Liver (tissue), 8 donors: ENCODE measurements at regions not wholly inside any gene's neighbourhood (a gene's known extent, or its start where the extent isn't known, plus 50 kb on each side); places are given as distances from the start of the nearest gene placed in this dataset.

ENCODE experiments used
- DNase-seq: peaks from one replicate; pipeline ENCODE4 v3.0.0-alpha.2; 2017; ENCODE audit warnings: low spot score
- H3K27ac ChIP-seq, 2 donors: one replicate each; pipeline ENCODE4 v1.7.0; 2013; ENCODE audit warnings: inconsistent platforms in 2 of 2, low read length in 2 of 2, control low read depth in 1 of 2, low read depth in 1 of 2, mild to moderate bottlenecking in 1 of 2
- H3K27me3 ChIP-seq, 4 donors: one replicate each; pipeline versions ENCODE4 v1.6.1 to v1.7.0; 2013; ENCODE audit warnings: low read length in 3 of 4, inconsistent platforms in 1 of 4, mild to moderate bottlenecking in 1 of 4, moderate library complexity in 1 of 4; ENCODE audit not compliant: control insufficient read depth in 4 of 4, insufficient read depth in 4 of 4
- H3K36me3 ChIP-seq, 4 donors: one replicate each; pipeline versions ENCODE4 v1.6.1 to v1.7.0; 2013; ENCODE audit warnings: low read length in 3 of 4, mild to moderate bottlenecking in 3 of 4, low read depth in 1 of 4, moderate library complexity in 1 of 4; ENCODE audit not compliant: control insufficient read depth in 4 of 4, insufficient read depth in 3 of 4
- H3K4me1 ChIP-seq, 4 donors: one replicate each; pipeline versions ENCODE4 v1.6.1 to v1.7.0; 2013; ENCODE audit warnings: low read length in 3 of 4, mild to moderate bottlenecking in 3 of 4, moderate library complexity in 1 of 4; ENCODE audit not compliant: control insufficient read depth in 4 of 4, insufficient read depth in 4 of 4
- H3K4me3 ChIP-seq, 3 donors: one replicate each; pipeline versions ENCODE4 v1.6.1 to v1.7.0; 2013; ENCODE audit warnings: low read length in 3 of 3, control low read depth in 1 of 3, low read depth in 1 of 3, mild to moderate bottlenecking in 1 of 3
- H3K9ac ChIP-seq, 2 donors: one replicate each; pipeline ENCODE4 v1.7.0; 2013; ENCODE audit warnings: low read length in 2 of 2, mild to moderate bottlenecking in 2 of 2, moderate library complexity in 2 of 2, control low read depth in 1 of 2, low read depth in 1 of 2
- H3K9me3 ChIP-seq, 4 donors: one replicate each; pipeline versions ENCODE4 v1.6.1 to v1.7.0; 2013; ENCODE audit warnings: low read length in 3 of 4; ENCODE audit not compliant: control insufficient read depth in 4 of 4
- CTCF ChIP-seq: fragments of 150-350 bp; IDR thresholded peaks from 2 replicates; pipeline ENCODE4 v1.5.1; 2017; ENCODE audit warnings: improper control_type of control experiment, low read depth, low read length; ENCODE audit not compliant: missing input control
- EGR1 ChIP-seq, 2 donors: IDR thresholded peaks; 2 replicates each; pipeline ENCODE4 v1.6.1; 2016 to 2018; ENCODE audit warnings: antibody characterized with exemption in 2 of 2, low read depth in 2 of 2
- FOXA1 ChIP-seq: IDR thresholded peaks from 2 replicates; pipeline ENCODE4 v1.6.1; 2016; ENCODE audit warnings: antibody characterized with exemption
- FOXA2 ChIP-seq: IDR thresholded peaks from 2 replicates; pipeline ENCODE4 v1.6.1; 2016; ENCODE audit warnings: antibody characterized with exemption
- GABPA ChIP-seq, 2 donors: IDR thresholded peaks in 1 of 2; conservative IDR thresholded peaks in 1 of 2; 2 replicates each; pipeline ENCODE4 v1.6.1; 2016; ENCODE audit warnings: antibody characterized with exemption in 2 of 2, mild to moderate bottlenecking in 1 of 2, moderate library complexity in 1 of 2
- HNF4A ChIP-seq, 2 donors: conservative IDR thresholded peaks; 2 replicates each; pipeline ENCODE4 v1.6.1; 2016; ENCODE audit warnings: antibody characterized with exemption in 2 of 2, mild to moderate bottlenecking in 2 of 2
- HNF4G ChIP-seq: IDR thresholded peaks from 2 replicates; pipeline ENCODE4 v1.6.1; 2016; ENCODE audit warnings: antibody characterized with exemption
- JUND ChIP-seq, 2 donors: IDR thresholded peaks; 2 replicates each; pipeline ENCODE4 v1.6.1; 2016; ENCODE audit warnings: antibody characterized with exemption in 2 of 2
- MAX ChIP-seq: IDR thresholded peaks from 2 replicates; pipeline ENCODE4 v1.6.1; 2016; ENCODE audit warnings: antibody characterized with exemption
- NR2F2 ChIP-seq: IDR thresholded peaks from 2 replicates; pipeline ENCODE4 v1.6.1; 2016; ENCODE audit warnings: antibody characterized with exemption
- RAD21 ChIP-seq, 2 donors: IDR thresholded peaks; 2 replicates each; pipeline ENCODE4 v1.6.1; 2016; ENCODE audit warnings: antibody characterized with exemption in 2 of 2, mild to moderate bottlenecking in 2 of 2
- REST ChIP-seq: IDR thresholded peaks from 2 replicates; pipeline ENCODE4 v1.6.1; 2016; ENCODE audit warnings: antibody characterized with exemption, mild to moderate bottlenecking
- RXRA ChIP-seq, 2 donors: IDR thresholded peaks; 2 replicates each; pipeline ENCODE4 v1.6.1; 2017 to 2018; ENCODE audit warnings: antibody characterized with exemption in 2 of 2, mild to moderate bottlenecking in 1 of 2
- SP1 ChIP-seq: IDR thresholded peaks from 2 replicates; pipeline ENCODE4 v1.6.1; 2018; ENCODE audit warnings: antibody characterized with exemption, mild to moderate bottlenecking
- TAF1 ChIP-seq: conservative IDR thresholded peaks from 2 replicates; pipeline ENCODE4 v1.6.1; 2016; ENCODE audit warnings: antibody characterized with exemption, mild to moderate bottlenecking
- YY1 ChIP-seq: IDR thresholded peaks from 2 replicates; pipeline ENCODE4 v1.6.1; 2016; ENCODE audit warnings: antibody characterized with exemption, mild to moderate bottlenecking
- WGBS: extraction: QIAGEN DNeasy Blood & Tissue Kit; methylation state at CpG from one replicate; pipeline ENCODE4 v1.1.7; 2013; 5-methylcytosine and 5-hydroxymethylcytosine counted together
- TF ChIP-seq, protein P1 (sequence below): IDR thresholded peaks from 2 replicates; pipeline ENCODE4 v1.6.1; 2016; ENCODE audit warnings: antibody characterized with exemption
- TF ChIP-seq, protein P2 (sequence below): IDR thresholded peaks from 2 replicates; pipeline ENCODE4 v1.6.1; 2016; ENCODE audit warnings: antibody characterized with exemption
- donor health status: healthy.
- donor health status: healthy.
- donor health status: healthy.
- donor health status: healthy.
- donor health status: healthy.

DNA sequence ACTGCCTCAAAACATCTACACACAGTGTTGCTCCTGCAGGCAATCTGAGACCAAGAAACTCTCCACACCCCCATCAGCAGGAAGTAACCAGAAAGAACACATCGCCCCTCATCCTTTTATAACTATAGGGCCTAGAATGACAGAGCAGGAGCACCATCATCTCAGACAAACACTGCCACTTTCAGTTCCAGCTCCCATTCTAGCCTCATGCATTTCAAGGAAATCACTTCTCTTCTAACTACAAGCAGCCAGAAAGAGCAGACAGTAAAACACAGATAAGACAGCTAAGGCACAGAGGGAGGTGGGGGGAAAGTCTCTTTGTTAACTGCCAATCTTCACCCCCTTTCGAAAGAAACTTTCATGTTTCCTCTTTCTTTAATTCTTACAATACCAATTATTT, 102.6 kb upstream of the TENT5D start:
- H3K27me3 ChIP-seq: no peaks in the 10 kb centered on the region
- no peak overlapping the region for H3K4me3 ChIP-seq
- no peaks in the 10 kb centered on the region for H3K4me1 ChIP-seq
- peaks cover 0 to 4% (median under 1%) of the 10 kb centered on the region in 4 donors for H3K9me3 ChIP-seq
- no peak overlapping the region for H3K27ac ChIP-seq
- no peak overlapping the region for H3K9ac ChIP-seq
- DNase-seq: no peak
- TF ChIP-seq FOXA2: no peak
- 89% methylated on average over 2 of the region's 2 CpGs for WGBS
- H3K36me3 ChIP-seq: no peaks in the 10 kb centered on the region

- TF ChIP-seq HNF4G: no peak
- TF ChIP-seq GABPA (IDR thresholded peaks at IDR 0.05 in 1 of 2, conservative IDR thresholded peaks at IDR 0.05 in 1 of 2): no peak
- no peak for TF ChIP-seq REST
- no peak for TF ChIP-seq EGR1 (IDR thresholded peaks at IDR 0.05; ENCODE audit: low read depth in 2 of 2)
- TF ChIP-seq, protein P1, sequence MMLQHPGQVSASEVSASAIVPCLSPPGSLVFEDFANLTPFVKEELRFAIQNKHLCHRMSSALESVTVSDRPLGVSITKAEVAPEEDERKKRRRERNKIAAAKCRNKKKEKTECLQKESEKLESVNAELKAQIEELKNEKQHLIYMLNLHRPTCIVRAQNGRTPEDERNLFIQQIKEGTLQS: no peak
- no peak for TF ChIP-seq YY1
- no peak for TF ChIP-seq SP1
- no peak for TF ChIP-seq JUND (IDR thresholded peaks at IDR 0.05)
- TF ChIP-seq FOXA2: no peak
- TF ChIP-seq, protein P2, sequence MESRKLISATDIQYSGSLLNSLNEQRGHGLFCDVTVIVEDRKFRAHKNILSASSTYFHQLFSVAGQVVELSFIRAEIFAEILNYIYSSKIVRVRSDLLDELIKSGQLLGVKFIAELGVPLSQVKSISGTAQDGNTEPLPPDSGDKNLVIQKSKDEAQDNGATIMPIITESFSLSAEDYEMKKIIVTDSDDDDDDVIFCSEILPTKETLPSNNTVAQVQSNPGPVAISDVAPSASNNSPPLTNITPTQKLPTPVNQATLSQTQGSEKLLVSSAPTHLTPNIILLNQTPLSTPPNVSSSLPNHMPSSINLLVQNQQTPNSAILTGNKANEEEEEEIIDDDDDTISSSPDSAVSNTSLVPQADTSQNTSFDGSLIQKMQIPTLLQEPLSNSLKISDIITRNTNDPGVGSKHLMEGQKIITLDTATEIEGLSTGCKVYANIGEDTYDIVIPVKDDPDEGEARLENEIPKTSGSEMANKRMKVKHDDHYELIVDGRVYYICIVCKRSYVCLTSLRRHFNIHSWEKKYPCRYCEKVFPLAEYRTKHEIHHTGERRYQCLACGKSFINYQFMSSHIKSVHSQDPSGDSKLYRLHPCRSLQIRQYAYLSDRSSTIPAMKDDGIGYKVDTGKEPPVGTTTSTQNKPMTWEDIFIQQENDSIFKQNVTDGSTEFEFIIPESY: no peak
- no peak for TF ChIP-seq MAX
- no peak for TF ChIP-seq TAF1
- TF ChIP-seq CTCF: no peak
- TF ChIP-seq FOXA1: no peak
- TF ChIP-seq NR2F2: no peak
- no peak for TF ChIP-seq RXRA (IDR thresholded peaks at IDR 0.05)
- TF ChIP-seq HNF4A (conservative IDR thresholded peaks at IDR 0.05): no peak
- TF ChIP-seq RAD21 (IDR thresholded peaks at IDR 0.05): no peak
- no peaks in the 10 kb centered on the region for H3K27me3 ChIP-seq
- H3K9me3 ChIP-seq: no peaks in the 10 kb centered on the region
- no peak overlapping the region for H3K27ac ChIP-seq
- DNase-seq: no peak
- no peak overlapping the region for H3K4me3 ChIP-seq
- H3K9ac ChIP-seq: no peak overlapping the region
- no peaks in the 10 kb centered on the region for H3K4me1 ChIP-seq
- WGBS: 89% methylated on average over 1 of the region's 1 CpG
- H3K36me3 ChIP-seq: no peaks in the 10 kb centered on the region
Observed at GRCh38 chrX:80331285-80331684, 89.0 kb upstream of the TENT5D start.
